HEK293 (cell line): ENCODE measurements at regions not wholly inside any gene's neighbourhood (a gene's known extent, or its start where the extent isn't known, plus 50 kb on each side); places are given as distances from the start of the nearest gene placed in this dataset.

Experiments
- CTCF ChIA-PET: fragments of 350-600 bp; formaldehyde crosslinking; extraction: SDS; loops from one replicate; lab custom pipeline; 2021; ENCODE audit warnings: antibody characterized with exemption; lab: Yijun Ruan, JAX
- POLR2A ChIA-PET: fragments of 300-600 bp; formaldehyde crosslinking; extraction: SDS; loops from one replicate; lab custom pipeline; 2020; ENCODE audit warnings: antibody characterized with exemption, inconsistent platforms; lab: Yijun Ruan, JAX
- H3K27ac ChIP-seq: fragments of 200-500 bp; sonication (Bioruptor generic); 2 replicates; pipeline ENCODE4 v1.5.1; 2014; ENCODE audit warnings: low read depth, low read length, control low read depth, inconsistent platforms; ENCODE audit errors: extremely low read depth
- H3K36me3 ChIP-seq, 2 experiments: fragments of 200-500 bp in 1 of 2; sonication (Bioruptor generic) in 1 of 2; 1 replicate in 1 of 2; 2 replicates in 1 of 2; pipeline ENCODE4 v1.5.1; 2014 to 2017; ENCODE audit warnings: inconsistent platforms in 2 of 2, low read length in 2 of 2; ENCODE audit not compliant: control insufficient read depth in 2 of 2, insufficient read depth in 1 of 2
- H3K4me1 ChIP-seq: fragments of 200-500 bp; sonication (Bioruptor generic); 2 replicates; pipeline ENCODE4 v1.5.1; 2014; ENCODE audit warnings: mild to moderate bottlenecking, low read length, inconsistent platforms; ENCODE audit not compliant: control insufficient read depth, insufficient read depth
- H3K4me3 ChIP-seq: 2 replicates; pipeline ENCODE4 v1.5.1; 2011; ENCODE audit warnings: low read depth, mild to moderate bottlenecking, control low read depth, low read length, moderate library complexity
- H3K9me3 ChIP-seq: fragments of 200-500 bp; sonication (Bioruptor generic); 2 replicates; pipeline ENCODE4 v1.5.1; 2014; ENCODE audit warnings: low read depth, low read length, inconsistent platforms; ENCODE audit not compliant: control insufficient read depth, insufficient read depth
- CTCF ChIP-seq: fragments of 450-650 bp; formaldehyde crosslinking; IDR thresholded peaks from 2 replicates; pipeline ENCODE4 v1.5.1; 2016; ENCODE audit warnings: missing biosample characterization, missing genetic modification characterization
- EGR2 ChIP-seq: fragments of 450-650 bp; formaldehyde crosslinking; IDR thresholded peaks from 2 replicates; pipeline ENCODE4 v1.5.1; 2016; ENCODE audit warnings: low read depth, missing biosample characterization, missing genetic modification characterization
- GLI4 ChIP-seq: fragments of 450-650 bp; formaldehyde crosslinking; IDR thresholded peaks from 2 replicates; pipeline ENCODE4 v1.5.1; 2016; ENCODE audit warnings: missing biosample characterization, missing genetic modification characterization
- KLF1 ChIP-seq: fragments of 450-650 bp; formaldehyde crosslinking; IDR thresholded peaks from 2 replicates; pipeline ENCODE4 v1.5.1; 2016; ENCODE audit warnings: missing biosample characterization, missing genetic modification characterization
- TCF7L2 ChIP-seq: IDR thresholded peaks from 2 replicates; pipeline ENCODE4 v1.6.1; 2011; ENCODE audit warnings: low read depth, mild to moderate bottlenecking, inconsistent platforms, low read length, moderate library complexity, borderline replicate concordance
- ZBTB10 ChIP-seq: fragments of 450-650 bp; formaldehyde crosslinking; IDR thresholded peaks from 2 replicates; pipeline ENCODE4 v1.5.1; 2016; ENCODE audit warnings: missing biosample characterization, missing genetic modification characterization
- ZEB2 ChIP-seq: fragments of 450-650 bp; formaldehyde crosslinking; IDR thresholded peaks from 2 replicates; pipeline ENCODE4 v1.5.1; 2016; ENCODE audit warnings: missing biosample characterization, missing genetic modification characterization
- ZFHX2 ChIP-seq: fragments of 450-650 bp; formaldehyde crosslinking; conservative IDR thresholded peaks from 2 replicates; pipeline ENCODE4 v1.5.1; 2016; ENCODE audit warnings: missing biosample characterization, missing genetic modification characterization
- ZNF211 ChIP-seq: fragments of 450-650 bp; formaldehyde crosslinking; IDR thresholded peaks from 2 replicates; pipeline ENCODE4 v1.5.1; 2016; ENCODE audit warnings: low read depth, missing biosample characterization, missing genetic modification characterization
- ZNF239 ChIP-seq: fragments of 450-650 bp; formaldehyde crosslinking; IDR thresholded peaks from 2 replicates; pipeline ENCODE4 v1.5.1; 2016; ENCODE audit warnings: missing biosample characterization, missing genetic modification characterization
- ZNF292 ChIP-seq: fragments of 450-650 bp; formaldehyde crosslinking; IDR thresholded peaks from 2 replicates; pipeline ENCODE4 v1.5.1; 2016; ENCODE audit warnings: low read depth, missing biosample characterization, missing genetic modification characterization, borderline replicate concordance
- ZNF391 ChIP-seq: fragments of 450-650 bp; formaldehyde crosslinking; IDR thresholded peaks from 2 replicates; pipeline ENCODE4 v1.5.1; 2016; ENCODE audit warnings: low read depth, missing biosample characterization, missing genetic modification characterization, borderline replicate concordance
- ZNF518A ChIP-seq: fragments of 450-650 bp; formaldehyde crosslinking; conservative IDR thresholded peaks from 2 replicates; pipeline ENCODE4 v1.5.1; 2016; ENCODE audit warnings: low read depth, missing biosample characterization, missing genetic modification characterization
- ZNF544 ChIP-seq: fragments of 450-650 bp; formaldehyde crosslinking; IDR thresholded peaks from 2 replicates; pipeline ENCODE4 v1.5.0; 2017; ENCODE audit warnings: missing biosample characterization, missing genetic modification characterization
- ZNF549 ChIP-seq: fragments of 450-650 bp; IDR thresholded peaks from 2 replicates; pipeline ENCODE4 v1.5.1; 2018; ENCODE audit warnings: missing biosample characterization, missing genetic modification characterization, mild to moderate bottlenecking, inconsistent platforms, moderate library complexity
- ZNF664 ChIP-seq: fragments of 450-650 bp; formaldehyde crosslinking; IDR thresholded peaks from 2 replicates; pipeline ENCODE4 v1.5.1; 2016; ENCODE audit warnings: missing biosample characterization, missing genetic modification characterization
- ZNF677 ChIP-seq: fragments of 450-650 bp; IDR thresholded peaks from 2 replicates; pipeline ENCODE4 v1.5.0; 2018; ENCODE audit warnings: missing biosample characterization, mild to moderate bottlenecking, missing genetic modification characterization, moderate library complexity
- ZNF777 ChIP-seq: fragments of 450-650 bp; formaldehyde crosslinking; IDR thresholded peaks from 2 replicates; pipeline ENCODE4 v1.5.1; 2017; ENCODE audit warnings: missing biosample characterization, missing genetic modification characterization, borderline replicate concordance
- ZSCAN16 ChIP-seq: fragments of 450-650 bp; formaldehyde crosslinking; IDR thresholded peaks from 2 replicates; pipeline ENCODE4 v1.5.1; 2016; ENCODE audit warnings: missing biosample characterization, missing genetic modification characterization
- ZSCAN23 ChIP-seq: fragments of 450-650 bp; formaldehyde crosslinking; IDR thresholded peaks from 2 replicates; pipeline ENCODE4 v1.5.1; 2016; ENCODE audit warnings: missing biosample characterization, missing genetic modification characterization
- ZSCAN30 ChIP-seq: fragments of 450-650 bp; IDR thresholded peaks from 2 replicates; pipeline ENCODE4 v1.5.1; 2018; ENCODE audit warnings: missing biosample characterization, mild to moderate bottlenecking, missing genetic modification characterization, moderate library complexity

DNA sequence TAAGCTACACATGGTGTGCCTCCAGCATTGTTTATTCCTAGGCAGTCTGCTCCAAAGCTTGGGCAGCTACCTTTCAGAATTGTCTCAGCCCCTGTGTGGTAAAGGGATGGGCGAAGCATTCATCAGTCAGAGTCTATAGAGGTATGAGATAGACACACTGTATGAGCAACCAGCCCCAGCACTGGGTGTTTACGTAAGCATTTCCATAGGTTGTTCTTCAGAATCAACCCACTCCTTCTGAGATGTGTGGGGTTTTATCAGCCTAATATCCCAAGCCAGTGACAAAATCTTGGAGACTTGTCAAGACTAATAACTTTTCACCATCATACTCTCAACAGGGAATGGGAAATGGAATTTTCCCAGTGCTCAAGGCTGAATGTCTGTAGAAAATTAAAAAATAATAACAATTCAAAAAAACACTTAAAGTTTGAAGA lies 98.2 kb downstream of the BTG1 start:
- Histone ChIP-seq H3K4me3 (no peak overlapping the region), H3K36me3 (no peaks in the 10 kb centered on the region), H3K9me3 (no peaks in the 10 kb centered on the region), H3K4me1 (no peaks in the 10 kb centered on the region), H3K27ac (no peak overlapping the region)
- 0 out of 2 replicates have a peak, but pooled peaks have one; percentile 29 for TF ChIP-seq EGR2 (tag by site-specific recombination)
- no peak for TF ChIP-seq GLI4 (tag by site-specific recombination)
- TF ChIP-seq ZFHX2: 0 out of 2 replicates have a peak, but pooled peaks have one; percentile 23
- ChIA-PET CTCF (no interaction called here), POLR2A (no interaction called here)

DNA sequence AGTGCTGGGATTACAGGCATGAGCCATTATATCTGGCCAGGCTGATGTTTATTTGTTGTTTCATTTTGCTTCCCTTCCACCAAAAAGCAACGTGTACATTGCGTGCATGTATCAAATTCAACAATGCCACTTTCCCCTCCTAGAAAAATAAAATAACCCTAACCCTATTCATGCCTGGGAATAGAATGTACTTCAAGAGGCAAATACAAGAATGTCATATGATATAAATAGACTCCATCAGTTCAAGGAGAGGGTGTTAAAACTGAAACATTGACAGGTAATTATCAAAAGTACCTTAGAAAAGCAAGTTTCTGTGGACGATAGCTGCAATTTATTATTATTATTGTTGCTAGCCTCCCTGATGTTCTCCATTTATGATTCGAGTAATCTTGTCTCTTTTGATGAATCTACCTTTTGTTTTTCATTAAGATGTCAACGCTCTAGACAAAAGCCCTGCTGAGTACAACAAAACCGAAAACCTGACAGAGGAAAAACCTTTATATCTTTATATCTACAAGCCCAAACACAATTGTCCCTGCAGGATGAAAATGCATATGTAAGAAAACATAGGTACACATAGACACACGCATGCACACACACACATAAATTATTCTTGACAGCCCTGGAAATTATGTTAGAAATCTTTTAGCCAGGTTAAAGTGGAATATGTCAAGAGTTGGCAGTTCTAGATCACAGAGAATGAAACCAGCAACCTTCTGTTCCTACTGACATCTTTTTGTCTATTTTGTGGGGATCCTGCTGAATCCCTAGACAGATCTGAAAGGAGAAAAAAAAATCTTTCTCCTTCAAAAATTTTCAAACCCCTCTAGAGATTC lies 98.9 kb downstream of the BTG1 start:
- Histone ChIP-seq H3K9me3 (no peaks in the 10 kb centered on the region), H3K36me3 (no peaks in the 10 kb centered on the region), H3K27ac (no peak overlapping the region), H3K4me3 (no peak overlapping the region), H3K4me1 (no peaks in the 10 kb centered on the region)
- ChIA-PET POLR2A (no interaction called here), CTCF (no interaction called here)
- TF ChIP-seq ZEB2 (tag by site-specific recombination): no peak
- TF ChIP-seq ZNF677: no peak
- no peak for TF ChIP-seq ZNF664 (tag by site-specific recombination)
- no peak for TF ChIP-seq TCF7L2
- no peak for TF ChIP-seq ZNF391

DNA sequence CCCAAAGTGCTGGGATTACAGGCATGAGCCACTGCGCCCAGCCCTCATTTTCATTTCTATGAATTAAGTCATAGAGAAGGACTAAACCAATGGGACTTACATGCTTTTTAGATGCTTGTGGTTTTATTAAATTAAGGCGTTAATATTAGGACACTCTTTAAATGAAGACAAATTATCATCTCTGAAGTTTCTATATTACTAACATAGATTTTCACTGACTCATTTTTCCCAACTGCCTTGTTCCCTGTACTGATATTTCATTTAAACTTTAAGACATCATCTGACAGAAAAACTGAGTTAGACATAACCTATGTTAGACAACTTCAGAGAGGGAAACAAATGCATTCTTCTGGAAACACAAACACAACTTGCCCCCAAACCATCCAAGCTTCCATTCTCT lies 99.8 kb downstream of the BTG1 start:
- Histone ChIP-seq H3K36me3 (no peaks in the 10 kb centered on the region), H3K27ac (no peak overlapping the region), H3K9me3 (no peaks in the 10 kb centered on the region), H3K4me1 (no peaks in the 10 kb centered on the region), H3K4me3 (no peak overlapping the region)
- POLR2A ChIA-PET: no interaction called here
- CTCF ChIA-PET: no interaction called here
- no peak for TF ChIP-seq ZNF518A (tag by site-specific recombination)
- TF ChIP-seq ZSCAN16 (tag by site-specific recombination): no peak
- TF ChIP-seq KLF1 (tag by site-specific recombination): no peak
- no peak for TF ChIP-seq ZSCAN30 (tag by site-specific recombination)
- no peak for TF ChIP-seq ZNF292
- no peak for TF ChIP-seq ZNF777
- TF ChIP-seq ZNF544 (tag by site-specific recombination): no peak
- no peak for TF ChIP-seq ZNF549
- no peak for TF ChIP-seq ZNF239 (tag by site-specific recombination)
- no peak for TF ChIP-seq CTCF (tag by site-specific recombination)
- TF ChIP-seq ZNF211 (tag by site-specific recombination): no peak
- no peak for TF ChIP-seq ZSCAN23 (tag by site-specific recombination)
- no peak for TF ChIP-seq ZBTB10 (tag by site-specific recombination)
